Parathyroid adenoma (tissue), 2 donors: ENCODE measurements at regions not wholly inside any gene's neighbourhood (a gene's known extent, or its start where the extent isn't known, plus 50 kb on each side); places are given as distances from the start of the nearest gene placed in this dataset.

Experiments
- H2AFZ ChIP-seq: fragments of 300-600 bp; sonication (generic); one replicate; pipeline ENCODE4 v1.7.0; 2017; ENCODE audit warnings: antibody characterized with exemption, mild to moderate bottlenecking
- H3K27ac ChIP-seq: fragments of 300-600 bp; sonication (generic); one replicate; pipeline ENCODE4 v1.7.0; 2017
- H3K27me3 ChIP-seq: fragments of 300-600 bp; sonication (generic); one replicate; pipeline ENCODE4 v1.7.0; 2017; ENCODE audit warnings: low read length; ENCODE audit not compliant: control insufficient read depth, insufficient read depth
- H3K36me3 ChIP-seq: fragments of 300-600 bp; sonication (generic); one replicate; pipeline ENCODE4 v1.7.0; 2017; ENCODE audit warnings: low read length; ENCODE audit not compliant: control insufficient read depth, insufficient read depth
- H3K4me1 ChIP-seq: fragments of 300-600 bp; sonication (generic); one replicate; pipeline ENCODE4 v1.7.0; 2017; ENCODE audit warnings: control low read depth
- H3K4me2 ChIP-seq: fragments of 300-600 bp; sonication (generic); one replicate; pipeline ENCODE4 v1.7.0; 2017; ENCODE audit warnings: low read length
- H3K4me3 ChIP-seq: fragments of 300-600 bp; sonication (generic); one replicate; pipeline ENCODE4 v1.7.0; 2017; ENCODE audit warnings: low read depth, low read length
- H3K79me2 ChIP-seq: fragments of 300-600 bp; sonication (generic); one replicate; pipeline ENCODE4 v1.7.0; 2017; ENCODE audit warnings: control low read depth
- H3K9ac ChIP-seq: fragments of 300-600 bp; sonication (generic); one replicate; pipeline ENCODE4 v1.7.0; 2017; ENCODE audit warnings: mild to moderate bottlenecking
- H3K9me3 ChIP-seq: fragments of 300-600 bp; sonication (generic); one replicate; pipeline ENCODE4 v1.7.0; 2017; ENCODE audit warnings: low read length; ENCODE audit not compliant: control insufficient read depth
- CTCF ChIP-seq: fragments of 300-600 bp; sonication (generic); IDR thresholded peaks from one replicate; pipeline ENCODE4 v1.7.0; 2017; ENCODE audit warnings: antibody characterized with exemption, mild to moderate bottlenecking
- donor health status: primary hyperparathyroidism.

GRCh38 chr12:127485528-127485927 is 781.4 kb upstream of the TMEM132C start:
- H3K4me3 ChIP-seq, result no peak overlapping the region
- no peaks in the 10 kb centered on the region for H3K36me3 ChIP-seq
- TF ChIP-seq CTCF, result no peak
- H3K4me2 ChIP-seq, result no peak overlapping the region
- H3K9ac ChIP-seq, result no peak overlapping the region
- no peaks in the 10 kb centered on the region for H3K27me3 ChIP-seq
- H2AFZ ChIP-seq, result no peak overlapping the region
- no peaks in the 10 kb centered on the region for H3K79me2 ChIP-seq
- H3K4me1 ChIP-seq, result no peaks in the 10 kb centered on the region
- no peaks in the 10 kb centered on the region for H3K9me3 ChIP-seq
- no peak overlapping the region for H3K27ac ChIP-seq

DNA sequence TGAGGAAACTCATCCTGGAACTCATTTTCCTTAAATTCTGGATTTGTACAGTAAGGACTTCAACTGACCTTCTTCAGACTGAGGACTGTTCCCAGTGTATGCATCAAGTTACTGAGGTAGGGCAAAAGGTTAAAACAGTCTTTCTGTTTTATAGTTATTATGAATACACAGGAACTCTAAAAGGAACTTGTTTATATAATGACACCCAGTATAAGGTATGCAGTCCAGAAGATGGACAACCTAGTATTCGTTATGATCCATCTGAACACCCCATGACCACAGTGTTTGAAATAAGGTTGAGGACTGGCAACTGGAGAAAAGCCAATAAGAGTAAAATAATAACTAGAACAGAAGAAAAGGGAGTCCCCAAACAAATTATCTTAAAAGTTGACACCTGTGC is 779.9 kb upstream of the TMEM132C start:
- Histone ChIP-seq H3K4me3 (no peak overlapping the region), H3K9me3 (no peaks in the 10 kb centered on the region), H2AFZ (no peak overlapping the region), H3K27me3 (no peaks in the 10 kb centered on the region), H3K36me3 (no peaks in the 10 kb centered on the region), H3K27ac (no peak overlapping the region), H3K79me2 (no peaks in the 10 kb centered on the region), H3K4me2 (no peak overlapping the region), H3K9ac (no peak overlapping the region), H3K4me1 (no peaks in the 10 kb centered on the region)
- no peak for TF ChIP-seq CTCF

DNA sequence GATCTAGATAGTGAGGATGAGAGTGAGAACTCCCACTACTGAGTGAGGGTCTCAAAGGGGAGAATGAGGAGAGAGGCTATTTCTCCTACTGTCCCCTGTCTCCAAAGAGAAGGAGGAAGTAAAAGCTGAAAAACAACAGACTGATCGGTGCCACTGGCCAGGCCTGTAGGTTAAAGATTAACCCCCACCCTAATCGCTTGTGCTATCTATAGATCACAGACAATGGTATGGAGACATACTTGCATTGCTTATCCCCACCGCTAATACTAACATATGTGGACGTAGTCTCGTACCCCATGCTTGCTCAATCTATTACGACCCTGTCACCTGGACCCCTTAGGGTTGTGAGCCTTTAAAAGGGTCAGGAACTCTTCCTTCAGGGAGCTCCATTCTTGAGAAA is 777.9 kb upstream of the TMEM132C start:
- Histone ChIP-seq H3K9me3 (no peaks in the 10 kb centered on the region), H3K27ac (no peak overlapping the region), H3K27me3 (no peaks in the 10 kb centered on the region), H3K9ac (no peak overlapping the region), H3K79me2 (no peaks in the 10 kb centered on the region), H3K36me3 (no peaks in the 10 kb centered on the region), H3K4me3 (no peak overlapping the region), H3K4me2 (no peak overlapping the region), H3K4me1 (no peaks in the 10 kb centered on the region), H2AFZ (no peak overlapping the region)
- no peak for TF ChIP-seq CTCF

DNA sequence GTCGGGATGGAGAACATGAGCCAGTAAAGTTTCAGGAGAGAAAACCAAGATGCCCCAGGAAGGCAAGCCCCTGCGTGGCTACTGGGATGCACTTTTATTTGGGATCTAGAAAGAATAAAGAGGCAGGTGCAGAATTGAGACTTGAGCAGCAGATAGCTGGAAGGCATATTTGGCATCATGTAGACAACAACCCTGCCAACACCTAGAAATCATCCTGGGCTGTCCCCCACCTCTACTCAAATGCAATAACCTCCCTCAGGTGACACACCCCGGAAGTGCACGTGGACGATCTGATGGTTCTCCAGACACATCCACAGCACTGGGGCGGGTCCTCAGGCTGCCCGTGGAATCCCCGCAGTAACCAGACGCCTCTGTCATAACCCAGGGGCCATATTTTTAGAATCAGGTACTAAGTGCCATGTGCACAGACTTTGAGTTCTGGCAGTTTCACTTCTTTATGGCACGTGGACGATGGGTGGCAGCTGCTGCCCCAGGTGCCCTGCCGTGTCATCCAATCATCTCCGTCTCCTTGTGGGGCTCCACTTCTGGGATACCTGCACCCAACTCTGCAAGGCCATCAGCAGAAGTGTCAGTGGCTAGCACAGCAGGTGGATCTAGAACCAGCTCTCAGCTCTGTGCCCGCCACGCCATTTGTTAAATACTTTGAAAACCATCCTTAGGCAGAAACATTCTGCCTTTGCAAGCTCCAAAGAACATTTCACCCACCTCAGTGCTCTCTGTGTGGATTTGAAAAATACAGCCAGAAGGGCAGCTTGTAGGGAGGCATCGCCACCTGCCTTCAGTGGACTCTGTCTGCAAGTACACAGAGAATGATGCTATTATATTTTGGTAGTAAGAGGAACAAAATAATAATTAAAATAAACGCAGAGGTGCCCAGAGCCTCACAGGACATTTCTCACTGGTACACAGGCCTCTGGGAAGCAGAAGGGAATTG is 771.7 kb upstream of the TMEM132C start:
- H3K4me3 ChIP-seq, result no peak overlapping the region
- H3K79me2 ChIP-seq, result no peaks in the 10 kb centered on the region
- no peak overlapping the region for H3K27ac ChIP-seq

More for the DNA sequence above, 771.7 kb upstream of the TMEM132C start:
- TF ChIP-seq CTCF, result no peak
- no peak overlapping the region for H3K9ac ChIP-seq
- no peak overlapping the region for H3K4me2 ChIP-seq
- no peaks in the 10 kb centered on the region for H3K9me3 ChIP-seq
- no peaks in the 10 kb centered on the region for H3K4me1 ChIP-seq
- no peaks in the 10 kb centered on the region for H3K36me3 ChIP-seq
- no peaks in the 10 kb centered on the region for H3K27me3 ChIP-seq
- no peak overlapping the region for H2AFZ ChIP-seq
